ENCODE measurements at regions not wholly inside any gene's neighbourhood (a gene's known extent, or its start where the extent isn't known, plus 50 kb on each side); places are given as distances from the start of the nearest gene placed in this dataset.

- H2BK120ac ChIP-seq (replicated peaks; ENCODE audit: low read depth, low read length): peak overlapping the region; percentile 88
- FAIRE-seq (no peak), DNase-seq (ENCODE audit: low read depth in 1 of 2, low spot score in 2 of 2) (no peak)
- no peak overlapping the region for H2AFZ ChIP-seq (ENCODE audit: low read length)
- peak overlapping the region; percentile 14 for H3K56ac ChIP-seq (replicated peaks; ENCODE audit: insufficient read length, low read depth, low read length)
- no peaks in the 10 kb centered on the region for H3K36me3 ChIP-seq (ENCODE audit: control insufficient read depth in 2 of 4, insufficient read depth in 4 of 4, low read length in 3 of 4)
- peak overlapping the region; percentile 64; the same call in 1 of the 2 replicates for H2BK5ac ChIP-seq (ENCODE audit: low read depth, low read length)
- H4K20me1 ChIP-seq (replicated peaks in 1 of 2; ENCODE audit: control insufficient read depth in 1 of 2, insufficient read depth in 2 of 2, low read length in 2 of 2): no peaks in the 10 kb centered on the region
- ChIA-PET POLR2A (ENCODE audit: partially characterized antibody) (interaction anchor here (2.3 kb wide), 1 partner anchor 10 kb away, joined by 8 read pairs; no protein-coding TSS in a partner anchor), CTCF (ENCODE audit: partially characterized antibody) (interaction anchor here (1.0 to 2.0 kb wide), 4 partner anchors 19 to 101 kb away, joined by 3 to 7 read pairs (median 4); no protein-coding TSS in a partner anchor)
- H3K23ac ChIP-seq (ENCODE audit: insufficient read length): no peak overlapping the region
- H3K18ac ChIP-seq (ENCODE audit: extremely low read depth, low read length): peak overlapping the region; percentile 93; the same call in 1 of the 2 replicates
- H3K14ac ChIP-seq (ENCODE audit: insufficient read length): no peak overlapping the region
- H3K4ac ChIP-seq (replicated peaks; ENCODE audit: insufficient read length, low read depth, low read length): peak overlapping the region; percentile 93
- TF ChIP-seq CTCF (IDR thresholded peaks at IDR 0.05; ENCODE audit: control extremely low read depth in 1 of 3, insufficient read depth in 1 of 3, low read depth in 1 of 3, low read length in 3 of 3) (no peak), ASH2L (IDR thresholded peaks at IDR 0.05; ENCODE audit: low read length) (no peak), HDAC2 (IDR thresholded peaks at IDR 0.05; ENCODE audit: borderline replicate concordance in 1 of 2, low read depth in 2 of 2, low read length in 2 of 2) (0 out of 4 replicates have a peak, but pooled peaks of 1 of the 2 experiments have one; percentile 31)
- H2BK20ac ChIP-seq (ENCODE audit: low read length): peak overlapping the region; percentile 40
- peak overlapping the region; percentile 40 for H4K5ac ChIP-seq (ENCODE audit: insufficient read length, low read depth, low read length)
- no peak overlapping the region for H3K27ac ChIP-seq (ENCODE audit: low read depth, low read length)
- peak overlapping the region; percentile 89 for H4K91ac ChIP-seq (replicated peaks; ENCODE audit: insufficient read length, low read length)
- H3K27me3 ChIP-seq (replicated peaks in 1 of 4; ENCODE audit: control insufficient read depth in 3 of 4, extremely low read depth in 1 of 4, insufficient read depth in 3 of 4, low read length in 3 of 4): peaks cover 0 to 7% (median 4%) of the 10 kb centered on the region in 4 experiments; a peak in 4 of 7 replicates
- H3K9ac ChIP-seq (replicated peaks in 1 of 4; ENCODE audit: extremely low read depth in 1 of 4, low read depth in 3 of 4, low read length in 3 of 4): no peak overlapping the region
- H3K4me1 ChIP-seq (replicated peaks in 1 of 4; ENCODE audit: control insufficient read depth in 3 of 4, insufficient read depth in 4 of 4, low read length in 3 of 4): peaks cover 9 to 36% (median 20%) of the 10 kb centered on the region in 4 experiments
- H2AK5ac ChIP-seq (ENCODE audit: low read depth, low read length): peak overlapping the region; percentile 3; the same call in 1 of the 2 replicates
- no peaks in the 10 kb centered on the region for H3K79me2 ChIP-seq (ENCODE audit: control insufficient read depth in 1 of 2, insufficient read depth in 2 of 2, low read length in 2 of 2)
- 0 out of 8 replicates have a peak overlapping the region, but pooled peaks of 1 of the 4 experiments have one; percentile 1 for H3K4me3 ChIP-seq (ENCODE audit: extremely low read depth in 1 of 4, insufficient read depth in 2 of 4, low read depth in 3 of 4, low read length in 4 of 4)
- H4K8ac ChIP-seq (ENCODE audit: extremely low read depth, insufficient read depth, low read length): no peak overlapping the region; the same call in 1 of the 2 replicates
- 72% methylated on average over 6 of the region's 6 CpGs; no CpG with 5 or more reads in 1 of the 2 experiments for WGBS, 2 experiments (ENCODE audit: extremely low coverage in 1 of 2, insufficient coverage in 1 of 2, insufficient read length in 1 of 2, insufficient replicate concordance in 2 of 2, low coverage in 1 of 2, low lambda C conversion rate in 2 of 2, missing lambda C conversion rate in 1 of 2)
- H3K79me1 ChIP-seq (ENCODE audit: low read depth, low read length): no peaks in the 10 kb centered on the region
- peak overlapping the region; percentile 52 to 64 for H3K4me2 ChIP-seq (ENCODE audit: insufficient read depth in 1 of 2, low read depth in 2 of 2, low read length in 2 of 2)
- H2BK12ac ChIP-seq (ENCODE audit: low read depth, low read length): peak overlapping the region; percentile 99; the same call in 1 of the 2 replicates
- H3K9me3 ChIP-seq (ENCODE audit: insufficient read depth in 2 of 2, low read depth in 1 of 2, low read length in 1 of 2): no peaks in the 10 kb centered on the region
- H2BK15ac ChIP-seq (ENCODE audit: low read length): peak overlapping the region; percentile 85
- H3K23me2 ChIP-seq (ENCODE audit: low read depth, low read length): peaks cover 9% of the 10 kb centered on the region; the same call in 1 of the 2 replicates
Measured at GRCh38 chr17:36730857-36731490, 129.6 kb downstream of the MRM1 start.
